ENCODE measurements at regions not wholly inside any gene's neighbourhood (a gene's known extent, or its start where the extent isn't known, plus 50 kb on each side); places are given as distances from the start of the nearest gene placed in this dataset.

DNA sequence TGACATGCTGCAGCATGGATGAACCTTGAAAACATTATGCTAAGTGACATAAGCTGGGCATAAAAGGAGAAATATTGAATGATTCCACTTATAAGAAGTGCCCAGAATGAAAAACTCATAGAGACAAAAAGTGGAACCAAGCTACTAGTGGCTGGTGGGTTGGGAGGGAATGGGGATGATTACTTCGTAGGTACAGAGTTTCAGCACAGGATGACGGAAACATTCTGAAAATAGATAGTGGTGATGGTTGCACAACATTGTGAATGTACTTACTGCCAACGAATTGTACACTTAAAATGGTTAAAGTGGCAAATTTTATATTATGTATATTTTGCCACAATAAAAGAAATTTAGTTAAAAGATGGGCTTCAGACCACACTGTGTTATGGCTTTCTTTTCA is 93.6 kb downstream of the RPLP1 start:
- H3K4me1 Mint-ChIP-seq (ENCODE audit: insufficient read depth, unreplicated experiment) = no peaks in the 10 kb centered on the region
- BruUV-seq (replicated peaks) = no TSS peak
- intact Hi-C loops (cut with micrococcal nuclease) = no loop called here
- ChIA-PET CTCF (interaction anchor here (0.9 kb wide), 1 partner anchor 15 kb away, joined by 4 read pairs; no protein-coding TSS in a partner anchor), POLR2A (interaction anchor here (1.5 kb wide), 1 partner anchor 10 kb away, joined by 5 read pairs; no protein-coding TSS in a partner anchor)
- H3K27ac Mint-ChIP-seq (ENCODE audit: low read depth, unreplicated experiment) = no peak overlapping the region
- H3K4me3 Mint-ChIP-seq (ENCODE audit: unreplicated experiment) = no peak overlapping the region
- TF ChIP-seq, protein P1, sequence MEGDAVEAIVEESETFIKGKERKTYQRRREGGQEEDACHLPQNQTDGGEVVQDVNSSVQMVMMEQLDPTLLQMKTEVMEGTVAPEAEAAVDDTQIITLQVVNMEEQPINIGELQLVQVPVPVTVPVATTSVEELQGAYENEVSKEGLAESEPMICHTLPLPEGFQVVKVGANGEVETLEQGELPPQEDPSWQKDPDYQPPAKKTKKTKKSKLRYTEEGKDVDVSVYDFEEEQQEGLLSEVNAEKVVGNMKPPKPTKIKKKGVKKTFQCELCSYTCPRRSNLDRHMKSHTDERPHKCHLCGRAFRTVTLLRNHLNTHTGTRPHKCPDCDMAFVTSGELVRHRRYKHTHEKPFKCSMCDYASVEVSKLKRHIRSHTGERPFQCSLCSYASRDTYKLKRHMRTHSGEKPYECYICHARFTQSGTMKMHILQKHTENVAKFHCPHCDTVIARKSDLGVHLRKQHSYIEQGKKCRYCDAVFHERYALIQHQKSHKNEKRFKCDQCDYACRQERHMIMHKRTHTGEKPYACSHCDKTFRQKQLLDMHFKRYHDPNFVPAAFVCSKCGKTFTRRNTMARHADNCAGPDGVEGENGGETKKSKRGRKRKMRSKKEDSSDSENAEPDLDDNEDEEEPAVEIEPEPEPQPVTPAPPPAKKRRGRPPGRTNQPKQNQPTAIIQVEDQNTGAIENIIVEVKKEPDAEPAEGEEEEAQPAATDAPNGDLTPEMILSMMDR (IDR thresholded peaks at IDR 0.05; ENCODE audit: unreplicated experiment) = no peak
- H3K27me3 Mint-ChIP-seq (ENCODE audit: insufficient read depth, unreplicated experiment) = peaks cover 58% of the 10 kb centered on the region
- DNase-seq (ENCODE audit: unreplicated experiment) = no peak
- peaks cover 2% of the 10 kb centered on the region for H3K9me3 Mint-ChIP-seq (ENCODE audit: unreplicated experiment)
- no peaks in the 10 kb centered on the region for H3K36me3 Mint-ChIP-seq (ENCODE audit: insufficient read depth, unreplicated experiment)

- H3K36me3 Mint-ChIP-seq (ENCODE audit: insufficient read depth, unreplicated experiment) = no peaks in the 10 kb centered on the region
- CTCF ChIA-PET = no interaction called here
- no peak overlapping the region for H3K27ac Mint-ChIP-seq (ENCODE audit: low read depth, unreplicated experiment)
- TF ChIP-seq, protein P1 (IDR thresholded peaks at IDR 0.05; ENCODE audit: unreplicated experiment) = no peak
- peaks cover 47% of the 10 kb centered on the region for H3K27me3 Mint-ChIP-seq (ENCODE audit: insufficient read depth, unreplicated experiment)
- POLR2A ChIA-PET = interaction anchor here (0.7 kb wide), 1 partner anchor 9 kb away, joined by 3 read pairs; no protein-coding TSS in a partner anchor
- H3K9me3 Mint-ChIP-seq (ENCODE audit: unreplicated experiment) = peaks cover 11% of the 10 kb centered on the region
- DNase-seq (ENCODE audit: unreplicated experiment) = no peak
- H3K4me1 Mint-ChIP-seq (ENCODE audit: insufficient read depth, unreplicated experiment) = no peaks in the 10 kb centered on the region
- no TSS peak for BruUV-seq (replicated peaks)
- intact Hi-C loops (cut with micrococcal nuclease) = no loop called here
- no peak overlapping the region for H3K4me3 Mint-ChIP-seq (ENCODE audit: unreplicated experiment)
Measured at GRCh38 chr15:69548395-69549180, 96.0 kb downstream of the RPLP1 start.

GRCh38 chr15:69551391-69552056 is 98.9 kb downstream of the RPLP1 start:
- intact Hi-C loops (cut with micrococcal nuclease) = no loop called here
- Mint-ChIP-seq H3K27me3 (ENCODE audit: insufficient read depth, unreplicated experiment) (peaks cover 42% of the 10 kb centered on the region), H3K27ac (ENCODE audit: low read depth, unreplicated experiment) (no peak overlapping the region), H3K4me3 (ENCODE audit: unreplicated experiment) (no peak overlapping the region), H3K9me3 (ENCODE audit: unreplicated experiment) (peaks cover 11% of the 10 kb centered on the region), H3K4me1 (ENCODE audit: insufficient read depth, unreplicated experiment) (peaks cover 2% of the 10 kb centered on the region), H3K36me3 (ENCODE audit: insufficient read depth, unreplicated experiment) (no peaks in the 10 kb centered on the region)
- CTCF ChIA-PET = interaction anchor here (0.7 kb wide), 1 partner anchor 77 kb away, joined by 3 read pairs; no protein-coding TSS in a partner anchor
- DNase-seq (ENCODE audit: unreplicated experiment) = no peak
- POLR2A ChIA-PET = no interaction called here
- TF ChIP-seq, protein P1 (IDR thresholded peaks at IDR 0.05; ENCODE audit: unreplicated experiment) = no peak
- no TSS peak for BruUV-seq (replicated peaks)

- intact Hi-C loops (cut with micrococcal nuclease) = no loop called here
- H3K9me3 Mint-ChIP-seq (ENCODE audit: unreplicated experiment) = peaks cover 11% of the 10 kb centered on the region
- H3K4me3 Mint-ChIP-seq (ENCODE audit: unreplicated experiment) = no peak overlapping the region
- CTCF ChIA-PET = interaction anchor here (0.7 kb wide), 2 partner anchors 31 to 78 kb away, joined by 3 read pairs; no protein-coding TSS in a partner anchor
- H3K4me1 Mint-ChIP-seq (ENCODE audit: insufficient read depth, unreplicated experiment) = peaks cover 9% of the 10 kb centered on the region
- H3K36me3 Mint-ChIP-seq (ENCODE audit: insufficient read depth, unreplicated experiment) = no peaks in the 10 kb centered on the region
- POLR2A ChIA-PET = no interaction called here
- TF ChIP-seq, protein P1 (IDR thresholded peaks at IDR 0.05; ENCODE audit: unreplicated experiment) = no peak
- no peak for DNase-seq (ENCODE audit: unreplicated experiment)
- BruUV-seq (replicated peaks) = no TSS peak
- no peak overlapping the region for H3K27ac Mint-ChIP-seq (ENCODE audit: low read depth, unreplicated experiment)
- H3K27me3 Mint-ChIP-seq (ENCODE audit: insufficient read depth, unreplicated experiment) = peaks cover 42% of the 10 kb centered on the region
Measured at GRCh38 chr15:69552057-69552815, 99.6 kb downstream of the RPLP1 start.
